ENCODE measurements at regions not wholly inside any gene's neighbourhood (a gene's known extent, or its start where the extent isn't known, plus 50 kb on each side); places are given as distances from the start of the nearest gene placed in this dataset.

DNA sequence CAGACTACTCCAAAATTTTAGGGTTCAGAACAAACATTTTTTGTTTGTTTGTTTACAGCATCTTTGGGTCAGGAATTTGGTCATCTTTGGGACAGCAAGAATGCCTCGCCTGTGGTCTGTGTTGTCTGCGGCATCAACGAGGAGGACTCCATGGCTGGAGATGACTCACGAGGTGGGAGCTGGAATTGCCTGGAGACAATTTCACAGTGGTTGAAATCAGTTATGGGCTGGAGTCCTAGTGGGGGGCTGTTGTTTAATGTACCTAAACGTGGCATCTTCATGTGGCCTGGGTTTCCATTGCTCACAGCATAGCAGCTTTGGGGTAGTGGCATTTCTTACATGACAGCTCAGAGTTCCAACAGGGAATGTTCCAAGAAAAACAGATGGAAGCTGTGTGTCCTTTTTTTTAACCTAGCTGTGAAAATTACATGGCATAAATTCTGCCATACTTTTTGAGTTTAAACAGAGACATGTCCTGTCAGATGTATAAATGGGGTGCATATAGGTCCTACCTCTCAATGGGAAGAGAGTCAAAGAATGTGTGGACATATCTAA, 507.3 kb upstream of the CBLB start:
- no peaks in the 10 kb centered on the region for H3K36me3 ChIP-seq (ENCODE audit: control insufficient read depth, insufficient read depth, low read length)
- H3K27ac Mint-ChIP-seq, result no peak overlapping the region
- H3K4me3 ChIP-seq (ENCODE audit: low read length), result no peak overlapping the region
- H3K9me3 ChIP-seq (ENCODE audit: control insufficient read depth, low read length), result no peaks in the 10 kb centered on the region
- no peaks in the 10 kb centered on the region for H3K27me3 Mint-ChIP-seq (ENCODE audit: insufficient read depth)
- H3K27ac ChIP-seq (ENCODE audit: low read depth, low read length), result no peak overlapping the region
- H3K4me3 Mint-ChIP-seq, result no peak overlapping the region
- H3K9ac ChIP-seq (ENCODE audit: extremely low read depth, low read length, poor library complexity, severe bottlenecking), result no peak overlapping the region
- DNase-seq, result no peak
- no peaks in the 10 kb centered on the region for H3K4me1 ChIP-seq (ENCODE audit: control insufficient read depth, insufficient read depth, low read length)
- H3K36me3 Mint-ChIP-seq (ENCODE audit: low read depth), result no peaks in the 10 kb centered on the region
- no peaks in the 10 kb centered on the region for H3K9me3 Mint-ChIP-seq
- TF ChIP-seq, protein P1, sequence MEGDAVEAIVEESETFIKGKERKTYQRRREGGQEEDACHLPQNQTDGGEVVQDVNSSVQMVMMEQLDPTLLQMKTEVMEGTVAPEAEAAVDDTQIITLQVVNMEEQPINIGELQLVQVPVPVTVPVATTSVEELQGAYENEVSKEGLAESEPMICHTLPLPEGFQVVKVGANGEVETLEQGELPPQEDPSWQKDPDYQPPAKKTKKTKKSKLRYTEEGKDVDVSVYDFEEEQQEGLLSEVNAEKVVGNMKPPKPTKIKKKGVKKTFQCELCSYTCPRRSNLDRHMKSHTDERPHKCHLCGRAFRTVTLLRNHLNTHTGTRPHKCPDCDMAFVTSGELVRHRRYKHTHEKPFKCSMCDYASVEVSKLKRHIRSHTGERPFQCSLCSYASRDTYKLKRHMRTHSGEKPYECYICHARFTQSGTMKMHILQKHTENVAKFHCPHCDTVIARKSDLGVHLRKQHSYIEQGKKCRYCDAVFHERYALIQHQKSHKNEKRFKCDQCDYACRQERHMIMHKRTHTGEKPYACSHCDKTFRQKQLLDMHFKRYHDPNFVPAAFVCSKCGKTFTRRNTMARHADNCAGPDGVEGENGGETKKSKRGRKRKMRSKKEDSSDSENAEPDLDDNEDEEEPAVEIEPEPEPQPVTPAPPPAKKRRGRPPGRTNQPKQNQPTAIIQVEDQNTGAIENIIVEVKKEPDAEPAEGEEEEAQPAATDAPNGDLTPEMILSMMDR (conservative IDR thresholded peaks at IDR 0.05), result no peak
- no peaks in the 10 kb centered on the region for H3K4me1 Mint-ChIP-seq
- no peaks in the 10 kb centered on the region for H3K27me3 ChIP-seq (ENCODE audit: control insufficient read depth, insufficient read depth, low read length, poor library complexity, severe bottlenecking)
- 46 to 84% methylated on average over 2 to 5 of the region's 5 CpGs for WGBS, 2 experiments (ENCODE audit: insufficient coverage in 1 of 2, insufficient read length in 1 of 2)

DNA sequence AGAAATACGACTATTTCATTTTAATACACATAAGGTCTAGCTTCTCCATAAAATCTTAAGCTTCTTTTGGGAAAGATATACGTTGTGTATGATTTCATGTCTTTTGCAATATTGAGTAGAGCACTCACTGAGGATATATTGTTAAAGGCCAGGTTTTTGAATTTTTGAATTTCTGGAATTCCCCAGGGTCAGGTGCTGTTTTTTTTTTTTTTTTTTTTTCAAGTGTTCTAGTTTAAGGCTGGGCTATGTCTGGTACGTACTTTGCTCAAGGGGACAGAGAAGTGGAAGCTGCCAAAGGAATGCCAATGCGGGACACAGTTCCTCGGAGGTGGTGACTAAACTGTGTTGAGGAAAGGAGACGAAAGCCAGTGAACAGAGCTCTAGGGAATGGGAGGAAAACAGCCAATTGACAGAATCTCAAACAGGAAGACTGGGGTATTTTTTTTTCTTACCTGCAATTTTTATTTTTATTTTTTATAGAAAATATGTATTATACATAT, 510.5 kb upstream of the CBLB start:
- TF ChIP-seq, protein P1 (conservative IDR thresholded peaks at IDR 0.05), result no peak
- Histone ChIP-seq H3K9ac (ENCODE audit: extremely low read depth, low read length, poor library complexity, severe bottlenecking) (no peak overlapping the region), H3K36me3 (ENCODE audit: control insufficient read depth, insufficient read depth, low read length) (no peaks in the 10 kb centered on the region), H3K4me3 (ENCODE audit: low read length) (no peak overlapping the region), H3K27ac (ENCODE audit: low read depth, low read length) (no peak overlapping the region), H3K9me3 (ENCODE audit: control insufficient read depth, low read length) (no peaks in the 10 kb centered on the region), H3K27me3 (ENCODE audit: control insufficient read depth, insufficient read depth, low read length, poor library complexity, severe bottlenecking) (no peaks in the 10 kb centered on the region), H3K4me1 (ENCODE audit: control insufficient read depth, insufficient read depth, low read length) (no peaks in the 10 kb centered on the region)
- no peak overlapping the region for H3K4me3 Mint-ChIP-seq
- peaks cover 4% of the 10 kb centered on the region for H3K4me1 Mint-ChIP-seq
- no peaks in the 10 kb centered on the region for H3K36me3 Mint-ChIP-seq (ENCODE audit: low read depth)
- peak overlapping the region; percentile 81 for H3K27ac Mint-ChIP-seq
- DNase-seq, result no peak
- H3K9me3 Mint-ChIP-seq, result no peaks in the 10 kb centered on the region
- H3K27me3 Mint-ChIP-seq (ENCODE audit: insufficient read depth), result no peaks in the 10 kb centered on the region
- WGBS, 2 experiments (ENCODE audit: insufficient coverage in 1 of 2, insufficient read length in 1 of 2), result 58 to 84% methylated on average over 3 to 6 of the region's 6 CpGs

DNA sequence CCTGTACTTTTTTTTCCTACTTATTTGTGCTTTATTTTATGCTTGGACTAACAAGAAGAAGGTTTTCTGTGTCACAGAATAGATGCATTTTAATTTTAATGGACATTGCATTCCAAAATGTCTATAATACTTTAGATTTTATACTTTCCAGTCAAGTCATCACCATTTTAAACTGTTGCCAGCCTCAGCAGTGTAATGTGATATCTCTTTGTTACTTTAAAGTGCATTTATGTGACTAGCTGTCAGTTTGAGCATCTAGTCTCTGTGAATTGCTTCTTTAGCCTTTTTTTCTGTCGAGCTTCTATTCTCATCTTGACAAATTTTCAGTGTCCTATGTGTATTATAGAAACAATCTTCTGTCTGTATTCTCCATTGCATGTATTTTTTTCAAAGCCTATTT, 511.4 kb upstream of the CBLB start:
- Histone ChIP-seq H3K36me3 (ENCODE audit: control insufficient read depth, insufficient read depth, low read length) (no peaks in the 10 kb centered on the region), H3K27ac (ENCODE audit: low read depth, low read length) (no peak overlapping the region), H3K4me1 (ENCODE audit: control insufficient read depth, insufficient read depth, low read length) (no peaks in the 10 kb centered on the region), H3K27me3 (ENCODE audit: control insufficient read depth, insufficient read depth, low read length, poor library complexity, severe bottlenecking) (no peaks in the 10 kb centered on the region), H3K9me3 (ENCODE audit: control insufficient read depth, low read length) (no peaks in the 10 kb centered on the region), H3K9ac (ENCODE audit: extremely low read depth, low read length, poor library complexity, severe bottlenecking) (no peak overlapping the region), H3K4me3 (ENCODE audit: low read length) (no peak overlapping the region)
- WGBS, 2 experiments (ENCODE audit: insufficient coverage in 1 of 2, insufficient read length in 1 of 2), result 78% methylated on average over 1 of the region's 1 CpG; no CpG with 5 or more reads in 1 of the 2 experiments
- Mint-ChIP-seq H3K27ac (no peak overlapping the region), H3K4me1 (peaks cover 6% of the 10 kb centered on the region), H3K27me3 (ENCODE audit: insufficient read depth) (no peaks in the 10 kb centered on the region), H3K4me3 (no peak overlapping the region), H3K36me3 (ENCODE audit: low read depth) (no peaks in the 10 kb centered on the region), H3K9me3 (no peaks in the 10 kb centered on the region)
- no peak for DNase-seq
- TF ChIP-seq, protein P1 (conservative IDR thresholded peaks at IDR 0.05), result no peak

Measured in endodermal cell (in vitro differentiated cells).